ENCODE measurements at regions not wholly inside any gene's neighbourhood (a gene's known extent, or its start where the extent isn't known, plus 50 kb on each side); places are given as distances from the start of the nearest gene placed in this dataset.

- TF ChIP-seq CTCF (IDR thresholded peaks at IDR 0.05 in 2 of 3, conservative IDR thresholded peaks at IDR 0.05 in 1 of 3; ENCODE audit: control insufficient read depth in 2 of 3, extremely low read depth in 1 of 3, insufficient read depth in 1 of 3, low read depth in 3 of 3, low read length in 3 of 3) (no peak), POLR2A (IDR thresholded peaks at IDR 0.05; ENCODE audit: low read depth, low read length) (no peak), CEBPZ (IDR thresholded peaks at IDR 0.05; ENCODE audit: low read depth, low read length) (no peak)
Observed at GRCh38 chr9:18018221-18018620, 439.4 kb downstream of the SH3GL2 start.
